ENCODE measurements at regions not wholly inside any gene's neighbourhood (a gene's known extent, or its start where the extent isn't known, plus 50 kb on each side); places are given as distances from the start of the nearest gene placed in this dataset.

GRCh38 chr14:86654558-86655184, 1124.7 kb downstream of the FLRT2 start:
- peak; percentile 21 for DNase-seq

- no peak for DNase-seq
Observed at GRCh38 chr14:86652526-86652925, 1122.6 kb downstream of the FLRT2 start.

GRCh38 chr14:86646696-86647690, 1117.0 kb downstream of the FLRT2 start:
- DNase-seq, result no peak

DNA sequence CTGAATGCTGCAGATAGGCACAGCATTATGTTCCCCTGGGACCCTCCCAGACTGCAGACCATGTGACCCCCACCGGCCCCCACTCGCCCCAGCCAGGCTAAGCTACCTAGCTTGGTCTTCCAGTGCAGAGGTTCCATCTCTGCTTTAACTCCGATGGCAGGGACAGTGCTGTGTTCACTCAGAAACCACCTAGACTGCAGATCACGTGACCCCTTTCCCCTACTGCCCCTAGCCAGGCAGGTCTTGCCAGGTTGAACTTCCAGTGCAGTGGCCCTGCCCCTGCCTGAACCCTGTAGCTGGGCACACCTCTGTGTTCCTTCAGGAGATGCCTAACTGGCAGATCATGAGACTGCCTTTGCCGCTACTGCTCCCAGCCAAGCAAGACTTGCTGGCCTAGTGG, 1116.2 kb downstream of the FLRT2 start:
- no peak for DNase-seq

DNA sequence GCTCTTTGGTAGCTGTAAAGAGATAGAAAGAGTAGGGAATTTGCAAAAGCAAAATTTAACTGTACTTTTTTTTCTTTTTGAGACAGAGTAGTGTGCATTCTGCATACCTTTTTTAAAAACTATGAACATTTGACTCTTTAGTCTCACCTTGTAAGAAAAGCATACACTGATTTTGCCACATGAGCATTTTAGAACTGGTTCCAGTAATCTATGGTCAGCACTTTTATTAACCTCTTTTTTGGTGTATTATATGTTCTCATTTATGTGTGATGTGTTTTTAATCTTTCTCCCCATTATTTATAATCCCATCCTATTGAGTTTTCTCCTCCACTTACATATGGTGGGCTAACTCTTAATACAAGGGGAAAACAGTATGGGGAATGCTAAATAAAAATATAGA, 1111.4 kb downstream of the FLRT2 start:
- no peak for DNase-seq

- DNase-seq, result no peak
Observed at GRCh38 chr14:86640288-86640687, 1110.3 kb downstream of the FLRT2 start.

DNA sequence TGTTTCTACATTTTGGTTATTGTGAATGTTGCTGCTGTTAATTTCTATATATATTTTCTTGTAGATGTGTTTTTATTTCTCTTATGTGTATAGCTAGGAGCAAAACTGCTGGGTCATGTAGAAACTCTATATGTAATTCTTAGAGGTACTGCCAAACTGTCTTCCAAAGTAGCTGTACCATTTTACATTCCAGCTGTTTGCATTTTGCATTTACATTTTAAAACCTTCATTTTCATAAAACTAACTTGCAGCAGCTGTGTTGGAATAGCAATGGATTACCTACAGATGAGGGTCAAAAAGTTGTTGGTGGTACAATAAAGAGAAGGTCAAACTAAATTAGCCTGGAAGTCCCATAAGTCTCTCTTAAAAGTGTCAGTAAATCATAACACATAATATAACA, 1109.7 kb downstream of the FLRT2 start:
- DNase-seq, result no peak

GRCh38 chr14:86639146-86639545, 1109.2 kb downstream of the FLRT2 start:
- DNase-seq, result no peak

- DNase-seq, result no peak
Observed at GRCh38 chr14:86627080-86627479, 1097.1 kb downstream of the FLRT2 start.

- no peak for DNase-seq
Observed at GRCh38 chr14:86626530-86626929, 1096.6 kb downstream of the FLRT2 start.

DNA sequence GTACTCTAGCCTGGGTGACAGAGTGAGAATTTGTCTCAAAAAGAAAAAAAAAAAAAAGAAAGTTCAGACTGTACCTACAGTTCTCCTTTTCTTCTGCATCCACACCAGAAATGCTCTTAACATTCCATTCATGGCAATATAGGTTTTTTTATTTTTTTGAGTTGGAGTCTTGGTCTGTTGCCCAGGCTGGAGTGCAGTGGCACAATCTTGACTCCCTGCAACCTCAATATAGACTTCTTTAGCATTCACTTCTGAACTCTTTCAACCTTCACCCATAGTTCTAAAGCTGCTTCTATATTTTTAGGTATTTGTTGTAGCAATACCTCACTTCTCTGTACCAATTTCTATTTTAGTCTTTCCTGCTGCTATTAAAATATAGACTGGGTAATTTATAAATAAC, 1095.7 kb downstream of the FLRT2 start:
- no peak for DNase-seq

GRCh38 chr14:86619726-86620125, 1089.8 kb downstream of the FLRT2 start:
- DNase-seq, result no peak

GRCh38 chr14:86613786-86614185, 1083.8 kb downstream of the FLRT2 start:
- DNase-seq, result no peak

GRCh38 chr14:86613126-86613525, 1083.2 kb downstream of the FLRT2 start:
- DNase-seq, result no peak

- DNase-seq, result no peak
Observed at GRCh38 chr14:86604561-86604960, 1074.6 kb downstream of the FLRT2 start.

DNA sequence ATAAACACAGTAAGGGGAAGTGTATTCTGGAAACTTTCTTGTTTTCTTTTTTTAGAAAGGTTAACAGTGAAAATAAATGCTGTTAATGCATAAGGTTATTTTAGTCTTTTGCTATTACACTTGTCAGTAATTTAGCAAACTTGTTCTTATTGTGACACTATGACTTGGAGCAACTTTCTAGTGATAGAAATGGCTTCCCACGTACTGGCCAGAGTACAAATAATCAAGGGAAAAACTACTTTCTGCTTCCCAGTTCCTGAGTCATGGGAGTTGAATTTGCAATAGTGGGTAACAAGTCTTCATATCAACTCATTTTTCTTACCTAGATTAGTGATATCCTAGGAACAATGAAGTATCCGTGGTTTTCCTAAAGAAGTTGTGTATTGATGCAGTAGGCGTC, 1072.3 kb downstream of the FLRT2 start:
- DNase-seq, result no peak

- DNase-seq, result no peak
Observed at GRCh38 chr14:86601813-86602212, 1071.9 kb downstream of the FLRT2 start.

DNA sequence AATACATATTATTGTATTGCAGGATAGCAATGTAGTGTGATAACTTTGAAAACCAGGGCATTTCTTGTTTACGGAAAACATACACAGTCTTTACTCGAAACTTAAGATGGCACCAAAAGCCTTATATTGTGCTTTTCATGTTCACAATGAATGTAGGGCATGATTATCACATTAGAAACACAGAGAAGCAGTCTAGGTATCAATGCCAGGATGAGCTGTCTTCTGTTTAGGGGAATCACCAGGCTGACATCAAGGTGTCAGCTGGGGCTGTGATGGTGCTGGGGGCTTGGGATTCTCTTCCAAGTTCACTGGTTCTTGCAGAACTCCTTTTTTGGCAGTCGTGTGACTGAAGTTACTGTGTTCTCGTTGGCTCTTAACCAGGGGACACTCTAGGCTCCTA, 1067.3 kb downstream of the FLRT2 start:
- no peak for DNase-seq

DNA sequence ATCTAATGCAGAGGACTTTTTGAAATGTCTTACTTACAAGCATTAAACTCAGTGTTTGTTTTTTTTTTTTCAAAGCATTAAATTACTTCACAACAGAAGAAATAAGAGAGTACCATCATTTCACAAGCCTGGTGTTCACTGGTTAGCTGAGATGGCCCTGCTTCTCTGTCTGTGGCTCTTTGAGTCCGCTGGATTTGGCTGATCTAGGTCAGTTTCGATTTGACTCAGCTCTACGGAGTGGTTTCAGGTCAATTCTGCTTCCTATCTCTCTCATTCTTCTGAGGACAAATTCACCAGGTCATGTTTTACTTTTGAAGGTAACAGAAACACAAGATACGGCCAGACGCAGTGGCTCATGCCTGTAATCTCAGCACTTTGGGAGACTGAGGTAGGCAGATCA, 1066.1 kb downstream of the FLRT2 start:
- no peak for DNase-seq

GRCh38 chr14:86575141-86575540, 1045.2 kb downstream of the FLRT2 start:
- DNase-seq, result no peak

DNA sequence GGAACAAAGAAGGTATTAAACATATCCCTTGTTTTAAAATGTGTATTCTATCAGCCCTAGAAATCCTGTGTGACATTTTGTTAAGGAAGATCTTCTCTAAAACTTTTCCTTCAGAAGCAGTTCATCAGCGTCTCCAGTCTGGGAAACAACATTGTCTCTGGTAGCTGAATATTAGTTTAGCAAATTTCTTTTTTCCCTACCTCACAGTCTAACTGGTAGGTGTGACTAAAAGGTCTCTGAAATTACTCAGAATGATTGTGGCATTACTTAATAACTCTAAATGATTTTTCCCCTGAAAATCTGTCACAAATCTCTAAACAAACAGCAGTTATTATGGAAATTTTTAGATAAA, 1044.8 kb downstream of the FLRT2 start:
- DNase-seq, result no peak

GRCh38 chr14:86574051-86574777, 1044.3 kb downstream of the FLRT2 start:
- DNase-seq, result no peak

- DNase-seq, result no peak
Observed at GRCh38 chr14:86570371-86570770, 1040.4 kb downstream of the FLRT2 start.

DNA sequence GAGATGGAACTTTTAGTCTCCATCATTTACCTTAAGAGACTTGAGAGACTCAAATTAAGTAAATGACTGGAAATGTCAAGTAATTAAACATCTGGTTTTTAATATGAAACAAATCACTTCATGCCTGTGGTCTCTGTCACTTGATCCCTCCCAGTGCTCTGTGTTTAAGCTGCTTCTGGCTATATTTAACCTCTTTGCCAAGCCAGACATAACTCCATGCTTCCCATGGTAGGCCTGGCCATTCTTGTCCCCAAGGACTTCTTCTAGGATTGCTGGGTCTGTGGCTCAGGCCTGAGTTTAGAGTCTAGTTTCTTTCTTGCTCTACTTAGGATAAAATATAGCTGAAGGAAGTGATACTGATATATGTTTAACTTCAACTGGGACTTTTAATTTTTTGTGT, 1013.6 kb downstream of the FLRT2 start:
- DNase-seq, result no peak
